ENCODE measurements at regions not wholly inside any gene's neighbourhood (a gene's known extent, or its start where the extent isn't known, plus 50 kb on each side); places are given as distances from the start of the nearest gene placed in this dataset.

DNA sequence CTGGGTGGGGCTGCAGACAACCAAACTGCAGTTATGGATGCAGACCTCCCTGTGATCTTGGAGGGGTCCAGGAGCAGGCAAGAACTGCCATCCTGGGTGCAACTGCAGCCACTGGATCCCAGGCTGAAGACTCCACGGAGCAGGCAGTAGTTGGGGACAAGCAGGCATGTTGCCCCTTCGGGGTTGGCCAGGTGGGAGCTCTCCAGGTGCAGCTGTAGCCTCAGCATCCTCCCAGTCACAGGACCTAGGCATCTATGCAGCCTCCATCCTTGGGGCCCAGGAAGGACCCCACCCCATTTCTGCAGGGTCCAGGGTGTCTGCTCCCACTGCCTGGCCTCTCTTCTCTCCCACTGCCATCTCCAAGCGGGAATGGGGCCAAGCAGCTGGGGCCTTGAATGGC is 322.2 kb upstream of the RBMS3 start:
- TF ChIP-seq EZH2 (IDR thresholded peaks at IDR 0.05; ENCODE audit: low read length) = no peak
- TF ChIP-seq, protein P1, sequence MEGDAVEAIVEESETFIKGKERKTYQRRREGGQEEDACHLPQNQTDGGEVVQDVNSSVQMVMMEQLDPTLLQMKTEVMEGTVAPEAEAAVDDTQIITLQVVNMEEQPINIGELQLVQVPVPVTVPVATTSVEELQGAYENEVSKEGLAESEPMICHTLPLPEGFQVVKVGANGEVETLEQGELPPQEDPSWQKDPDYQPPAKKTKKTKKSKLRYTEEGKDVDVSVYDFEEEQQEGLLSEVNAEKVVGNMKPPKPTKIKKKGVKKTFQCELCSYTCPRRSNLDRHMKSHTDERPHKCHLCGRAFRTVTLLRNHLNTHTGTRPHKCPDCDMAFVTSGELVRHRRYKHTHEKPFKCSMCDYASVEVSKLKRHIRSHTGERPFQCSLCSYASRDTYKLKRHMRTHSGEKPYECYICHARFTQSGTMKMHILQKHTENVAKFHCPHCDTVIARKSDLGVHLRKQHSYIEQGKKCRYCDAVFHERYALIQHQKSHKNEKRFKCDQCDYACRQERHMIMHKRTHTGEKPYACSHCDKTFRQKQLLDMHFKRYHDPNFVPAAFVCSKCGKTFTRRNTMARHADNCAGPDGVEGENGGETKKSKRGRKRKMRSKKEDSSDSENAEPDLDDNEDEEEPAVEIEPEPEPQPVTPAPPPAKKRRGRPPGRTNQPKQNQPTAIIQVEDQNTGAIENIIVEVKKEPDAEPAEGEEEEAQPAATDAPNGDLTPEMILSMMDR (optimal IDR thresholded peaks at IDR 0.05 in 1 of 3, IDR thresholded peaks at IDR 0.05 in 1 of 3, conservative IDR thresholded peaks at IDR 0.05 in 1 of 3; ENCODE audit: extremely low read depth in 1 of 3, insufficient read depth in 2 of 3, low read length in 3 of 3) = no peak

All from keratinocyte (primary cell).